OCI-LY7 (cell line): ENCODE measurements at regions not wholly inside any gene's neighbourhood (a gene's known extent, or its start where the extent isn't known, plus 50 kb on each side); places are given as distances from the start of the nearest gene placed in this dataset.

Experiments
- CTCF ChIP-seq: fragments of 200-600 bp; sonication (generic); conservative IDR thresholded peaks from 2 replicates; pipeline ENCODE4 v1.5.1; 2014; ENCODE audit warnings: mild to moderate bottlenecking, antibody characterized with exemption, low read length, moderate library complexity, mixed read lengths
- EZH2phosphoT487 ChIP-seq: fragments of 200-600 bp; sonication (generic); IDR thresholded peaks from 2 replicates; pipeline ENCODE4 v1.6.1; 2018; ENCODE audit warnings: low read depth, borderline replicate concordance, mild to moderate bottlenecking, mixed run types, antibody characterized with exemption, low read length, moderate library complexity, mixed read lengths

GRCh38 chr3:35215525-35216500 is 423.5 kb upstream of the ARPP21 start:
- TF ChIP-seq CTCF (no peak), EZH2phosphoT487 (no peak)
